ENCODE measurements at regions not wholly inside any gene's neighbourhood (a gene's known extent, or its start where the extent isn't known, plus 50 kb on each side); places are given as distances from the start of the nearest gene placed in this dataset.

DNA sequence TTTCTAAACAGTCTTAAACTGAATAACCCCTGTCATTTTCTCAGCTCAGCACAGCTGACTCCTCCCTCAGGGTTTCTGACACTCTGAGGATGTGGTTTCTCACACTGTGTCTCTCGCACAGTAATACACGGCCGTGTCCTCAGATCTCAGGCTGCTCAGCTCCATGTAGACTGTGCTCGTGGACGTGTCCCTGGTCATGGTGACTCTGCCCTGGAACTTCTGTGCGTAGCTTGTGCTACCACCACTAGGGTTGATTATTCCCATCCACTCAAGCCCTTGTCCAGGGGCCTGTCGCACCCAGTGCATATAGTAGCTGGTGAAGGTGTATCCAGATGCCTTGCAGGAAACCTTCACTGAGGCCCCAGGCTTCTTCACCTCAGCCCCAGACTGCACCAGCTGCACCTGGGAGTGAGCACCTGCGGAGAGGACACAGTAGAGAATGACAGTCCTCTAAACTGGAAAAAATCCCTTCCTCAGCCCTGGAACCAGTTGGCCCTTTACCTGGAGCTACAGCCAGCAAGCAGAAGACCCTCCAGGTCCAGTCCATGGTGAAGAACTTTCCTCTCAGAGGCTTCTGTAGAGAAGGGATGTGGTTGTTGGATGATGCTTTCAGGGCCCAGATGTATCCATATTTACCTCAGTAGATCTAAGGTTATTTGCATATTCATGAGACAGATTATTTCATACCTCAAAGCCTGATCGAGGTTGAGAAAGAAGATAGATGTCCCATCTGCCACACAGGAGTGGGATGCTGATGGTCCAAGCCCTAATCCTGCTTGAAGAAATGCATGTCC lies 984.8 kb downstream of the TMEM121 start:
- TF ChIP-seq, protein P1, sequence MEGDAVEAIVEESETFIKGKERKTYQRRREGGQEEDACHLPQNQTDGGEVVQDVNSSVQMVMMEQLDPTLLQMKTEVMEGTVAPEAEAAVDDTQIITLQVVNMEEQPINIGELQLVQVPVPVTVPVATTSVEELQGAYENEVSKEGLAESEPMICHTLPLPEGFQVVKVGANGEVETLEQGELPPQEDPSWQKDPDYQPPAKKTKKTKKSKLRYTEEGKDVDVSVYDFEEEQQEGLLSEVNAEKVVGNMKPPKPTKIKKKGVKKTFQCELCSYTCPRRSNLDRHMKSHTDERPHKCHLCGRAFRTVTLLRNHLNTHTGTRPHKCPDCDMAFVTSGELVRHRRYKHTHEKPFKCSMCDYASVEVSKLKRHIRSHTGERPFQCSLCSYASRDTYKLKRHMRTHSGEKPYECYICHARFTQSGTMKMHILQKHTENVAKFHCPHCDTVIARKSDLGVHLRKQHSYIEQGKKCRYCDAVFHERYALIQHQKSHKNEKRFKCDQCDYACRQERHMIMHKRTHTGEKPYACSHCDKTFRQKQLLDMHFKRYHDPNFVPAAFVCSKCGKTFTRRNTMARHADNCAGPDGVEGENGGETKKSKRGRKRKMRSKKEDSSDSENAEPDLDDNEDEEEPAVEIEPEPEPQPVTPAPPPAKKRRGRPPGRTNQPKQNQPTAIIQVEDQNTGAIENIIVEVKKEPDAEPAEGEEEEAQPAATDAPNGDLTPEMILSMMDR (IDR thresholded peaks at IDR 0.05; ENCODE audit: low read depth, low read length), result no peak
- TF ChIP-seq MYC (IDR thresholded peaks at IDR 0.05; ENCODE audit: low read depth, low read length), result no peak
- TF ChIP-seq POLR2A (IDR thresholded peaks at IDR 0.05; ENCODE audit: extremely low read depth, insufficient read length), result no peak
- TF ChIP-seq, protein P2, sequence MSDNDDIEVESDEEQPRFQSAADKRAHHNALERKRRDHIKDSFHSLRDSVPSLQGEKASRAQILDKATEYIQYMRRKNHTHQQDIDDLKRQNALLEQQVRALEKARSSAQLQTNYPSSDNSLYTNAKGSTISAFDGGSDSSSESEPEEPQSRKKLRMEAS (IDR thresholded peaks at IDR 0.05; ENCODE audit: low read depth, low read length), result no peak

Data from NB4 (cell line).